ENCODE measurements at regions not wholly inside any gene's neighbourhood (a gene's known extent, or its start where the extent isn't known, plus 50 kb on each side); places are given as distances from the start of the nearest gene placed in this dataset.

GRCh38 chr2:235131334-235132305, 179.8 kb downstream of the SH3BP4 start:
- DNase-seq (ENCODE audit: insufficient read length) = no peak
- TF ChIP-seq POLR2A (IDR thresholded peaks at IDR 0.05; ENCODE audit: low read depth, low read length) = no peak
- TF ChIP-seq TAF1 (IDR thresholded peaks at IDR 0.05; ENCODE audit: borderline replicate concordance, low read depth, low read length) = no peak
- no peak for TF ChIP-seq POLR2AphosphoS5 (IDR thresholded peaks at IDR 0.05; ENCODE audit: low read depth, low read length)
- FAIRE-seq = no peak

- TF ChIP-seq TAF1 (IDR thresholded peaks at IDR 0.05; ENCODE audit: borderline replicate concordance, low read depth, low read length) (no peak), POLR2A (IDR thresholded peaks at IDR 0.05; ENCODE audit: low read depth, low read length) (no peak), POLR2AphosphoS5 (IDR thresholded peaks at IDR 0.05; ENCODE audit: low read depth, low read length) (no peak)
- DNase-seq (ENCODE audit: insufficient read length) (no peak), FAIRE-seq (no peak)
Measured at GRCh38 chr2:235132651-235133050, 180.8 kb downstream of the SH3BP4 start.

- no peak for TF ChIP-seq POLR2AphosphoS5 (IDR thresholded peaks at IDR 0.05; ENCODE audit: low read depth, low read length)
- TF ChIP-seq POLR2A (IDR thresholded peaks at IDR 0.05; ENCODE audit: low read depth, low read length) = no peak
- no peak for TF ChIP-seq TAF1 (IDR thresholded peaks at IDR 0.05; ENCODE audit: borderline replicate concordance, low read depth, low read length)
- DNase-seq (ENCODE audit: insufficient read length) = no peak
- no peak for FAIRE-seq
Measured at GRCh38 chr2:235133837-235134236, 182.0 kb downstream of the SH3BP4 start.

GRCh38 chr2:235134420-235134819, 182.6 kb downstream of the SH3BP4 start:
- DNase-seq (ENCODE audit: insufficient read length) (no peak), FAIRE-seq (no peak)
- TF ChIP-seq POLR2A (IDR thresholded peaks at IDR 0.05; ENCODE audit: low read depth, low read length) = no peak
- no peak for TF ChIP-seq POLR2AphosphoS5 (IDR thresholded peaks at IDR 0.05; ENCODE audit: low read depth, low read length)
- TF ChIP-seq TAF1 (IDR thresholded peaks at IDR 0.05; ENCODE audit: borderline replicate concordance, low read depth, low read length) = no peak

GRCh38 chr2:235135195-235135965, 183.6 kb downstream of the SH3BP4 start:
- TF ChIP-seq POLR2A (IDR thresholded peaks at IDR 0.05; ENCODE audit: low read depth, low read length) (no peak), TAF1 (IDR thresholded peaks at IDR 0.05; ENCODE audit: borderline replicate concordance, low read depth, low read length) (no peak), POLR2AphosphoS5 (IDR thresholded peaks at IDR 0.05; ENCODE audit: low read depth, low read length) (no peak)
- DNase-seq (ENCODE audit: insufficient read length) (no peak), FAIRE-seq (no peak)

- TF ChIP-seq TAF1 (IDR thresholded peaks at IDR 0.05; ENCODE audit: borderline replicate concordance, low read depth, low read length) = no peak
- TF ChIP-seq POLR2AphosphoS5 (IDR thresholded peaks at IDR 0.05; ENCODE audit: low read depth, low read length) = no peak
- no peak for TF ChIP-seq POLR2A (IDR thresholded peaks at IDR 0.05; ENCODE audit: low read depth, low read length)
- peak; percentile 73 for FAIRE-seq
- peak; percentile 24 for DNase-seq (ENCODE audit: insufficient read length)
Measured at GRCh38 chr2:235135990-235136561, 184.3 kb downstream of the SH3BP4 start.

- TF ChIP-seq POLR2A (IDR thresholded peaks at IDR 0.05; ENCODE audit: low read depth, low read length) (no peak), TAF1 (IDR thresholded peaks at IDR 0.05; ENCODE audit: borderline replicate concordance, low read depth, low read length) (no peak), POLR2AphosphoS5 (IDR thresholded peaks at IDR 0.05; ENCODE audit: low read depth, low read length) (no peak)
- FAIRE-seq = no peak
- DNase-seq (ENCODE audit: insufficient read length) = no peak
Measured at GRCh38 chr2:235138339-235138738, 186.5 kb downstream of the SH3BP4 start.

- DNase-seq (ENCODE audit: insufficient read length) (no peak), FAIRE-seq (no peak)
- TF ChIP-seq TAF1 (IDR thresholded peaks at IDR 0.05; ENCODE audit: borderline replicate concordance, low read depth, low read length) = no peak
- no peak for TF ChIP-seq POLR2AphosphoS5 (IDR thresholded peaks at IDR 0.05; ENCODE audit: low read depth, low read length)
- TF ChIP-seq POLR2A (IDR thresholded peaks at IDR 0.05; ENCODE audit: low read depth, low read length) = no peak
Measured at GRCh38 chr2:235139956-235140800, 188.4 kb downstream of the SH3BP4 start.

GRCh38 chr2:235140801-235141081, 188.9 kb downstream of the SH3BP4 start:
- TF ChIP-seq TAF1 (IDR thresholded peaks at IDR 0.05; ENCODE audit: borderline replicate concordance, low read depth, low read length) = no peak
- TF ChIP-seq POLR2A (IDR thresholded peaks at IDR 0.05; ENCODE audit: low read depth, low read length) = no peak
- no peak for TF ChIP-seq POLR2AphosphoS5 (IDR thresholded peaks at IDR 0.05; ENCODE audit: low read depth, low read length)
- no peak for DNase-seq (ENCODE audit: insufficient read length)
- FAIRE-seq = no peak

- FAIRE-seq = no peak
- DNase-seq (ENCODE audit: insufficient read length) = no peak
- no peak for TF ChIP-seq POLR2A (IDR thresholded peaks at IDR 0.05; ENCODE audit: low read depth, low read length)
- no peak for TF ChIP-seq TAF1 (IDR thresholded peaks at IDR 0.05; ENCODE audit: borderline replicate concordance, low read depth, low read length)
- TF ChIP-seq POLR2AphosphoS5 (IDR thresholded peaks at IDR 0.05; ENCODE audit: low read depth, low read length) = no peak
Measured at GRCh38 chr2:235141411-235142128, 189.8 kb downstream of the SH3BP4 start.
